Suprapubic skin (tissue), 4 donors: ENCODE measurements at regions not wholly inside any gene's neighbourhood (a gene's known extent, or its start where the extent isn't known, plus 50 kb on each side); places are given as distances from the start of the nearest gene placed in this dataset.

Experiments
- CTCF ChIP-seq, 2 donors: fragments of 200-600 bp in 1 of 2; fragments of 450-650 bp in 1 of 2; sonication (generic) in 1 of 2; IDR thresholded peaks; one replicate each; pipeline ENCODE4 v1.5.1; 2016 to 2019; ENCODE audit warnings: antibody characterized with exemption in 2 of 2, mild to moderate bottlenecking in 1 of 2, moderate library complexity in 1 of 2
- EP300 ChIP-seq: sonication (generic); formaldehyde crosslinking; IDR thresholded peaks from one replicate; pipeline ENCODE4 v1.6.1; 2017; ENCODE audit warnings: antibody characterized with exemption
- POLR2A ChIP-seq, 2 donors: fragments of 450-650 bp; IDR thresholded peaks; one replicate each; pipeline ENCODE4 v1.6.1; 2017; ENCODE audit warnings: antibody characterized with exemption in 2 of 2, mild to moderate bottlenecking in 2 of 2, moderate library complexity in 2 of 2
- POLR2AphosphoS5 ChIP-seq, 3 donors: sonication (generic); formaldehyde crosslinking; IDR thresholded peaks; one replicate each; pipeline ENCODE4 v1.6.1; 2017; ENCODE audit warnings: antibody characterized with exemption in 3 of 3

- TF ChIP-seq POLR2A (IDR thresholded peaks at IDR 0.05) (no peak), CTCF (IDR thresholded peaks at IDR 0.05) (no peak), EP300 (no peak), POLR2AphosphoS5 (IDR thresholded peaks at IDR 0.05) (no peak)
Measured at GRCh38 chr6:40706178-40706577, 119.0 kb upstream of the LRFN2 start.
